C1 segment of cervical spinal cord (tissue), 14 donors: ENCODE measurements at regions not wholly inside any gene's neighbourhood (a gene's known extent, or its start where the extent isn't known, plus 50 kb on each side); places are given as distances from the start of the nearest gene placed in this dataset.
"Not testable (repeated sequence)": the region's sequence is repeated elsewhere in the genome, so short reads cannot be mapped to it uniquely, and the experiment has no call there.

ENCODE experiments used
- DNase-seq, 14 donors: peaks; one replicate each; lab custom pipeline; 2025; lab: John Stamatoyannopoulos, UW

DNA sequence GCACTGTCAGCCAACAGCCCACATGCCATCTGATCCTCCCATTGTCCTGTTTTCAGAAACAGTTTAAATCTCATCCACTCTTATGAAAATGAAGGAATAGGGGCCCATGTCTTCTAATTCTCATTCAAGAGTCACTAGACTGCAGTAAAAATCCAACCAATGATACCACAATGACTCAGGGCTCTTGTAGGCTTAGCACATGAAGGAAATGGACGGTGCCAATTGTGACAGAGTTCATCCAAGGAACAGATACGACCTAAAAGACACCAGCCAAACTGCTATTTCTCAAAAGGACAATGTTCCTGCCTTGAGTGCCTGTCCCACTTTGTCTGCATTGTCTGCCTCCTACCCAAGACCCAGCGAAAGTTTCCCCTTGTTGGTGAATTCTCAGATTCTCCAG is 204.8 kb upstream of the COX10 start:
- peak in 1 of 14 donors; percentile 5 for DNase-seq

DNA sequence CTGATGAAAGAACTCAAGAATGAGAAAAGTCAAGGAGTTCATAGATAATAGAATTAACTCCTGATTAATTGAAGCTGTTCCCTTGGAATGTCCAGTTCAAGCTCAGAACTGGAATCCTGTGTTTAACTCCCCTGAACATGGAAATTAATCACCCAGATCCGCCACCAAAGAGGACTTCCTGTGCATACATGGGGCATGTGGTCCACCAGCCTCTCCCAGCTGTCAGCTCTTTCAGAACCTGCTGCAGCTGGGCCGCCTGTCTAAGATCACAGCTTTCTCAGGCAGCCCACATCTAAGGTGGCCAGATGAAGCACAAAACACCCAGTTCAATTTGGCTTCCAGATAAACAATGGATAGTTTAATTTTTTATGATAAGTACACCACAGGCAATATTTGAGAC is 203.7 kb upstream of the COX10 start:
- DNase-seq: no peak

GRCh38 chr17:13869331-13869940 is 199.9 kb upstream of the COX10 start:
- no peak for DNase-seq

- no peak for DNase-seq
These were observed 198.0 kb upstream of the COX10 start for GRCh38 chr17:13871261-13871660.

- no peak for DNase-seq
These were observed 195.2 kb upstream of the COX10 start for GRCh38 chr17:13874134-13874533.

DNA sequence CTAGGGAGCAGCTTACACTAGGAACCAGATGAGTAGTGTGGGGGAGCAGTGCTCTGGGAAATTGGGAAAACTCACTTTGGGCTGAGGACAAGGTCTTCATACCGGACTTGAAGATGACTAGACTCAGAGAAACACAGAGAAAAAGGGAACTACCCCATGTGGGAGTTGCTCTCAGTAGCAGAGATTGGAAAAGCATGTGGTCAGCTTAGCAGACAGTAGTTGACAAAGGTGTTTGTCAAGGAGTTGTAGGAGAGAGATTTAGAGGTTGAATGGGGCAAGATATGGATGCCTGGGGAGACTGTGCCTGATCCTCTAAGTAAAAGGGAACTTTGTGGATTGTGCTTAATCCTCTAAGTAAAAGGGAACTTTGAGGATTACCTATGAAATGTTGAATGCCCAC is 194.5 kb upstream of the COX10 start:
- DNase-seq: no peak

GRCh38 chr17:13879961-13880466 is 189.3 kb upstream of the COX10 start:
- no peak for DNase-seq

DNA sequence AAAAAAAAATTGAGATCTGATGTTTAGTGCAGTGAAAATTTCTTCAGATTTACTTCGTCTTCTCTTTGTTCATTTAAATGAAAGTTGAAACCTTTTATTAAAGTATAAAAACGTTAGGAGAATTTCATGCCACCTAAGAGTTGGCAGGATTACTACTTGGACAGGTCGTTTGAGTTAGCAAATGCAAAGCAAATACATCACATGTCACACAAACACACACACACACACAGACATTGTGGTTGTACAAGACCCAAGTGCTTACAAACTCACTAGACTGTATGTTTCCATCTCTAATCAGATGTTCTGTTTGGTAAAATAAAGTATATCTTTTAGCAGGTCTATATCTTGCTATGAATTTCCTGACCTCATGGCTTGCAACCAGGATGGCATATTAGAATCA is 185.6 kb upstream of the COX10 start:
- no peak for DNase-seq

DNA sequence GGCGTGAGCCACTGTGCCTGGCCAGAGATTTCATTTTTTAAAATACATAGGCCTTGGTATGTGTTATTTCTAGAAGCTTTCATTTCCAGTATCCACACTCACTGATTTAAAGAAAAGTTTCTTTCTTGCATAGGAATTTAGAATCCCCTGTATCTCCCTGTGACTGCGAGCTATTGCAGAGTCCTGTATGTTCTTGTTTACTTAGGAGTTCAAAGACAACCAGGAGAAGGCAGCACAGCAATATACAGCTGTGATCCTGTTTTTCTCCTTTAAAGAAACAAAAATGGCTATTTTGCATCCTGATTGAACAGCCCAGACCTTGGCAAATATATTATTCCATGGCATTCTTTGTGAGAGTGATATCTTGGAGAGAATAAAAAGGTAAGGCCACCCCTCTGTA is 185.0 kb upstream of the COX10 start:
- DNase-seq: no peak

DNA sequence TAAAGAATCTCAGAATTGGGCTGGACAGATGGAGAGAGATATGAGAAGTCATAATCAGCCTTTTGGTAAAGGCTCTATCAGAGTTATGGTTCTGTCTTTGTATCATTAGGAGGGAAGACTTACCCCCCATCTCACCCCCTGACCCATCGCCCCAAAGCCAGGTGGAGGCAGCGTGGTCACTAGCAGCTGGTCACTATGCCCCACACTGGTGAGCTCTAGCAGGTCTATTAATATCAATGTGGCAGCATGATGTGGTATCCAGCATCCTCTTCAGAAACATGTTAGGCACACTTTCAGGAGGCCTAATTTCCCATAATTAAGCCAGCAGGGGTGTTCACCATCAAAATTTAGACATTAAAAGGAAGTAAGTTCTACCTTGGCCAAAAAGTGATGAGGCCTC is 183.8 kb upstream of the COX10 start:
- DNase-seq: no peak

DNA sequence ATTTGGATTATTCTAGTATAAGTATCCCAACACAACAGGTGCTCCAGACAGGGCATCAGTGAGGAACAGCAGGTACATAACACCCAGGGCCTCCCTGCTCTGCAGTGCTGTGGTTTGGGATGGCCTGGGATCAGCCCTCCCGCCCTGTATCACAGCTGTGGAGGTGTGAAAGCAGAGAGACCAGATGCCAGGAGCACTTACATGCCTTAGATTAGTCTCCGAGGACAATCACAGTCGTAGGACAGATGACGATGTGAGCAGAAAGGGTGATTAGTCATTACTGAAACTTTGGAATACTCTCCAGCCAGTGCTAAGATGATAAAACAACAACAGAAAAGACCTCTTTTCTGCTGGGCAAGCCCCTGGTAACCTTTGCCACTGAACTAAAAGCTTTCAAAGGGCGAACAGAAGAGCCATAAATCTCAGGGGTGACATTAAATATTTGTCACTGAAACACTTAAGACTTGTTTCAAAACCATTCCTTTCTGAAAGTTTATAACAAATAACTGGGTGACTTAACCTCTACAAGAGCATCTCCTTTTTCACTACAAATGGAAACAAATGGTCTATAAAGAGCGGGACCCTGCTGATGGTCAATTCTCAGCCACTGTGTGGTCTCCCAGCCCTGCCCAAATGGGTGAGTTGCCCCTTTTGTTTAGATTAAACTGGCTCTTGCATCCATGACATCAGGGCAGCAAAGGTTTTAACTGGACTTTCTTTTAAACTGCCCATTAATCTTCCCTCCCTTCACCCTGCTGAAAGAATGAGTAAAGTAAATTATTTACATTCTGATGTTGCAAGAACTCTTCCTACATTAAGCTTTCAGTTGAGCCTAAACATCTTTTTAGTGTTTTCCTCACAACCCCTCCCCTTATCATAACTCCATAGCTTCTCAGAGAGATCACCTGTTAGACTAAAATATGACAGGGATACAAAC is 183.1 kb upstream of the COX10 start:
- DNase-seq: no peak

GRCh38 chr17:13888056-13888609 is 181.2 kb upstream of the COX10 start:
- peak in 1 of 14 donors; percentile 3 for DNase-seq

DNA sequence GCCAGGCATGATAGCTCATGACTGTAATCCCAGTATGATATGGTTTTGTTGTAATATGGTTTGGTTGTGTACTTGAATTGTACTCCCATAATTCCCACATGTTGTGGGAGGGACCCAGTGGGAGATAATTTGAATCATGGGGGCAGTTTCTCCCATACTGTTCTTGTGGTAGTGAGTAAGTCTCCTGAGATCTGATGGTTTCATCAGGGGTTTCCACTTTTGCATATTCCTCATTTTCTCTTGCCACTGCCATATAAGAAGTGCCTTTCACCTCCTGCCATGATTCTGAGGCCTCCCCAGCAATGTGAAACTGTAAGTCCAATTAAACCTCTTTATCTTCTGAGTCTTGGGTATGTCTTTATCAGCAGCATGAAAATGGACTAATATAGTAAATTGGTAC is 160.3 kb upstream of the COX10 start:
- not testable (repeated sequence) for DNase-seq

- DNase-seq: no peak
These were observed 159.3 kb upstream of the COX10 start for GRCh38 chr17:13909901-13910519.

- no peak for DNase-seq
These were observed 151.7 kb upstream of the COX10 start for GRCh38 chr17:13917634-13918033.

GRCh38 chr17:13918247-13918646 is 151.1 kb upstream of the COX10 start:
- no peak for DNase-seq

DNA sequence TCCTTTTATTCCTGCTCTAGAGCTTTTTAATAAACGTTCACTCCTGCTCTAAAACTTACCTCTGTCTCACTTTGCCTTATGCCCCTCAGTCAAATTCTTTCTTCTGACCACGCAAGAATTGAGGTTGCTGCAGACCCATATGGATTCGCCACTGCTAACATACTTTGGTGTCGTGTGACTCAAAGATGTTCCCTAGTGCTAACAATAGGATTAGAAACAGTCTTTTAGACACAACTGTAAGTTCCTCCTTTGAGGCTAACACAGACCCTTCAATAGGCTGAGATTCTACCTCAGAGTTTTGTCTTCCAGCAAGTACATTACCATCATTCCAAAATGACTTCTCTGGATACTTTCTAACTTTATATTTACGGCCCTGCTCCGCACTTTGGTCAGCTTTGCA is 149.5 kb upstream of the COX10 start:
- no peak for DNase-seq

- no peak for DNase-seq
These were observed 148.9 kb upstream of the COX10 start for GRCh38 chr17:13920413-13920812.

DNA sequence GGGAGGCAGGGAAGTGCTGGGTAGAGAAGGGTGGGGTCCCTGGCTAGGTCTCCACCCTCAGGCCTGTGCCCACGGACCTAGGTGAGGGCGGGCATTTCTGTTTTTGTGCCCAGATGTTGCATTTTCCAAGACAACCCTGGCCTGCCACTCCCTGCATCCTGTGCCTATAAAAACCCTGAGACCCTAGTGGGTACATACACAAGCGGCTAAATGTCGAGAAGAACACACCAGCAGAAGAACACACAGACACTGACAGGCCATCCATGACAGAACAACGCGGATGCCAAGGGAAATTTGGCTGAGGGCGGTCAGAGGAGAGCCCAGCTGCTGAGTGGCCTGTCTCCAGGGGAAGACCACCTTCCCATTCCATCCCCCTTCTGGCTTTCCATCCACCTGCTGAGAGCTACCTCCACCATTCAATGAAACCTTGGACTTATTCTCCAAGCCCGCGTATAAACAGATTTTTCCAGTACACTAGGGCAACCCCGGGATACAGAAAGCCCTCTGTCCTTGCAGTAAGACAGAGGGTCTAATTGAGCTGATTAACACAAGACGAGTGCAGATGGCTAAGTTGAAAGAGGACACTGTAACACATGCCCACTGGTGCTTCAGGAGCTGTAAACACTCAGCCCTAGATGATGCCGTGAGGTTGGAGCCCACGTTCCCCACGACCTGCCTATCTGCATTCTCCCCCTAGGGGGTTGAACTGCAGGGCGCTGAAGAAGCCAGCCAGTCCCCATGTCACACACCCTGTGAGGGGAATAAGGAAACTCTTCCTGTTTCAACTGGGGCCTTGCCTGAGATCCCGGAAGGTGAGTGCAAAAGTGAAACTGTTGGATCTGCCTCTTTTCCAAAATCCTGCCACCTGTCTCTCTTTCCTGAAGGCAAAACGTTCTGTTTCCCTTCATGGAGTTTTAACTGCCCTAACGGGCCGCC is 147.2 kb upstream of the COX10 start:
- peak in 1 of 14 donors; percentile 3 for DNase-seq

- DNase-seq: no peak
These were observed 146.4 kb upstream of the COX10 start for GRCh38 chr17:13922885-13923284.

GRCh38 chr17:13925579-13925978 is 143.7 kb upstream of the COX10 start:
- DNase-seq: no peak
